T-helper 1 cell treated with Interleukin-12 subunit alpha and Interleukin-12 subunit beta and Interleukin-4 antibody, amounts not matched to agents 30 μg/mL and 1 μg/mL, for 36 hours (primary cell): ENCODE measurements at regions not wholly inside any gene's neighbourhood (a gene's known extent, or its start where the extent isn't known, plus 50 kb on each side); places are given as distances from the start of the nearest gene placed in this dataset.
"Not testable (repeated sequence)": the region's sequence is repeated elsewhere in the genome, so short reads cannot be mapped to it uniquely, and the experiment has no call there.

Source experiments
- H3K27ac Mint-ChIP-seq: one replicate; pipeline ENCODE4 v1.8.0; 2021; ENCODE audit warnings: mild to moderate bottlenecking, mixed read lengths
- H3K27me3 Mint-ChIP-seq: one replicate; pipeline ENCODE4 v1.8.0; 2021; ENCODE audit warnings: low read depth, mixed read lengths
- H3K36me3 Mint-ChIP-seq: one replicate; pipeline ENCODE4 v1.8.0; 2021; ENCODE audit warnings: low read depth, mixed read lengths
- H3K4me1 Mint-ChIP-seq: one replicate; pipeline ENCODE4 v1.8.0; 2021; ENCODE audit warnings: low read depth, mixed read lengths
- H3K4me3 Mint-ChIP-seq: one replicate; pipeline ENCODE4 v1.8.0; 2021; ENCODE audit warnings: mild to moderate bottlenecking, moderate library complexity, mixed read lengths
- H3K9me3 Mint-ChIP-seq: one replicate; pipeline ENCODE4 v1.8.0; 2021; ENCODE audit warnings: mixed read lengths

DNA sequence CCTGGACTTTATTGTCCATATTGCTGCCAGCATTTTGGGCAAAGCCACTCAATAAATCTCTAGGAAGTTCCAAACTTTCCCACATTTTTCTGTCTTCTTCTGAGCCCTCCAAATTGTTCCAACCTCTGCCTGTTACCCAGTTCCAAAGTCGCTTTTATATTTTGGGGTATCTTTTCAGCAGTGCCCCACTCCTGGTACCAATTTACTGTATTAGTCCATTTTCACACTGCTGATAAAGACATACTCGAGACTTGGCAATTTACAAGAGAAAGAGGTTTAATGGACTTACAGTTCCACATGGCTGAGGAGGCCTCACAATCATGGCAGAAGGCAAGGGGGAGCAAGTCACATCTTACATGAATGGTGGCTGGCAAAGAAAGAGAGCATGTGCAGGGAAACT lies 53.4 kb downstream of the AHSP start:
- peaks cover 46% of the 10 kb centered on the region for H3K9me3 Mint-ChIP-seq
- not testable (repeated sequence) for H3K36me3 Mint-ChIP-seq, H3K27me3 Mint-ChIP-seq, H3K4me1 Mint-ChIP-seq, H3K27ac Mint-ChIP-seq, H3K4me3 Mint-ChIP-seq

- not testable (repeated sequence) for H3K4me1 Mint-ChIP-seq, H3K36me3 Mint-ChIP-seq, H3K27ac Mint-ChIP-seq, H3K27me3 Mint-ChIP-seq, H3K4me3 Mint-ChIP-seq
- H3K9me3 Mint-ChIP-seq = peaks cover 63% of the 10 kb centered on the region
Measured at GRCh38 chr16:31601737-31602384, 74.2 kb downstream of the AHSP start.

DNA sequence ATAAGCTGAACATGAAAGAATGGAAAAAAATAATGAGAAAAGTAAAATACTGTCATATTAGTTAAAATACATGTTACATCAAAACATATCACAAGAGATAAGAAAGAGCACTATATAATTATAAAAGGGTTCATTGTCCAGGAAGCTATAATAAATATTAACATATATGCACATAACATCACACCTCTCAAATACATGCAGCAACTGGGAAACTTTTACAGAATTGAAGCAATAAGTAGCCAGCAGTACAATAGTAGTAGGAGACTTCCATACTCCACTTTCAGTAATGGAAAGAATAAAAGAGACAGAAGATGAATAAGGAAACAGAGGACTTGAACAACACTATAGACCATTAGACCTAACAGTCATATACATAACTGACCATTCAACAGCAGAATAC lies 90.4 kb downstream of the AHSP start:
- Mint-ChIP-seq H3K9me3 (peaks cover 50% of the 10 kb centered on the region), H3K27me3 (no peaks in the 10 kb centered on the region), H3K4me3 (no peak overlapping the region)

DNA sequence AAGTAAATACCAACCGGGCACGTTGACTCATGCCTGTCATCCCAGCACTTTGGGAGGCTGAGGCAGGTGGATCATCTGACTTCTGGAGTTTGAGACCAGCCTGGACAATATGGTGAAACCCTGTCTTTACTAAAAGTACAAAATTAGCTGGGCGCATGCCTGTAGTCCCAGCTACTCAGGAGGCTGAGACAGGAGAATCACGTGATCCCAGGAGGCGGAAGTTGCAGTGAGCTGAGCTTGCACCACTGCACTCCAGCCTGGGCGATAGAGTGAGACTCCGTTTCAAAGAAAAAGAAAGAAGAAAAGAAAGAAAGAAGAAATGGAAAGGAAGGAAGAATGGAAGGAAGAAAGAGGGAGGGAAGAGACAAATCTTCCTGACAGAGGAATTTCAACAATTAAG lies 108.7 kb downstream of the AHSP start:
- Mint-ChIP-seq H3K27me3 (no peaks in the 10 kb centered on the region), H3K27ac (no peak overlapping the region), H3K4me1 (no peaks in the 10 kb centered on the region), H3K9me3 (peaks cover 30% of the 10 kb centered on the region), H3K36me3 (no peaks in the 10 kb centered on the region), H3K4me3 (no peak overlapping the region)

More for the DNA sequence above, 90.4 kb downstream of the AHSP start:
- Mint-ChIP-seq H3K36me3 (no peaks in the 10 kb centered on the region), H3K4me1 (no peaks in the 10 kb centered on the region), H3K27ac (no peak overlapping the region)

- no peak overlapping the region for H3K27ac Mint-ChIP-seq
- peaks cover 26% of the 10 kb centered on the region for H3K9me3 Mint-ChIP-seq
- H3K36me3 Mint-ChIP-seq = no peaks in the 10 kb centered on the region
- H3K4me3 Mint-ChIP-seq = no peak overlapping the region
- no peaks in the 10 kb centered on the region for H3K4me1 Mint-ChIP-seq
- H3K27me3 Mint-ChIP-seq = no peaks in the 10 kb centered on the region
Measured at GRCh38 chr16:31641279-31641678, 113.6 kb downstream of the AHSP start.

GRCh38 chr16:31655674-31656073 lies 128.0 kb downstream of the AHSP start:
- not testable (repeated sequence) for H3K27ac Mint-ChIP-seq, H3K4me3 Mint-ChIP-seq, H3K36me3 Mint-ChIP-seq, H3K9me3 Mint-ChIP-seq, H3K27me3 Mint-ChIP-seq, H3K4me1 Mint-ChIP-seq

- Mint-ChIP-seq H3K36me3 (no peaks in the 10 kb centered on the region), H3K4me3 (no peak overlapping the region), H3K27ac (no peak overlapping the region), H3K4me1 (no peaks in the 10 kb centered on the region), H3K27me3 (no peaks in the 10 kb centered on the region), H3K9me3 (peaks cover 23% of the 10 kb centered on the region)
Measured at GRCh38 chr16:31664683-31665482, 137.2 kb downstream of the AHSP start.

DNA sequence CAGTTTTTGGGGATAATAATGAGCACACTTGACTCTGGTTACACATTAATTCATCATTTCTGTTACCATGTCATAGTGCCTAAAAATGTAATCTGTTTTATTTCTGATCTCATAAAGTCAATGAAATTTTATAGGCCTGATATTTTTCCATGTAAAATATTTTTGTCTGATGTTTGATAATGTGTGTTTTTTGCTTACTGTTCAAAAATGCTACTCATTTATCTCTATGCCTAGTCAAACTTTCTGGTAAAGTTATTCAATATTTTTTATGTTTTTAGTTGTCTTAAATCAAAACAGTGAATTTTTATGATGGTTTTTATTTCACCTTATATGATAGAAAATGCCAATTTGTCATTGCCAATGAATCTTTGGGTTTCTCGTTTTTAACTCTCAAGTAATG lies 147.0 kb downstream of the AHSP start:
- Mint-ChIP-seq H3K9me3 (peaks cover 52% of the 10 kb centered on the region), H3K36me3 (peaks cover 3% of the 10 kb centered on the region), H3K27ac (no peak overlapping the region), H3K4me1 (peaks cover 13% of the 10 kb centered on the region), H3K4me3 (no peak overlapping the region), H3K27me3 (peaks cover 5% of the 10 kb centered on the region)

- H3K4me1 Mint-ChIP-seq = peaks cover 13% of the 10 kb centered on the region
- H3K9me3 Mint-ChIP-seq = peaks cover 42% of the 10 kb centered on the region
- no peak overlapping the region for H3K4me3 Mint-ChIP-seq
- H3K36me3 Mint-ChIP-seq = peaks cover 3% of the 10 kb centered on the region
- H3K27ac Mint-ChIP-seq = peak overlapping the region; percentile 57
- no peaks in the 10 kb centered on the region for H3K27me3 Mint-ChIP-seq
Measured at GRCh38 chr16:31676731-31677130, 149.0 kb downstream of the AHSP start.

DNA sequence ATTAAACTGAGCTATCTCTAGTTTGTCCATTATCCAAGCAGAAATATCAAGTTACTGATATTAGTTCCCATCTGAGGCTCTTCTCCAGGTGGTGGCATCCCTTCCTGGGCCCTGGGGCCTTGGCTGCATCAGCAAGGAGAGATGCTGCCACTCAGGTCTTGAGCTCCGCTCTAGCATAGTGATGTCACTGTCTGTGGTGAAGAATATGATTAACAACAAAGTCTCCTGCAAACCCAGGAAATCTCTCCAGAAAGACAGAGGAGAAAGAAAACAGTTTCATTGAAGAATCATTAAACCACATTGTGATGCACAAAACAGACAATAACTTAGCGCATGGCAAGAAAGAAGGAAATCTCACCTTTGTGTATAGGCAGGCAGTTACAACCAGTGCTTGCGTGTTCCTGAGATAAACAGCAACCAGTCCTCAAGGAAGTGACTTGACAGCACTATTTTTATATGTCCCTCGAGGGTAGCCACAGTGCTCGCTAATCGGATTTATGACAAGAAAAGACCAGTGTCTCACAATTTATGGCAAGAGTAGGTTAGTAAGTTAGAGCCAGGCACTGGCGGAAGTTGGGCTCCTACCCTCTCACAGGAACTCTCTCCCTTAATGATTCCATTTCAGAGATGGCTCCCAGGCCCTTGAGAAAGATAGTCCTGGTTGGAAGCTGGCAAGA lies 151.1 kb downstream of the AHSP start:
- Mint-ChIP-seq H3K4me3 (no peak overlapping the region), H3K27ac (no peak overlapping the region), H3K27me3 (no peaks in the 10 kb centered on the region), H3K36me3 (peaks cover 3% of the 10 kb centered on the region), H3K4me1 (peaks cover 13% of the 10 kb centered on the region), H3K9me3 (peaks cover 42% of the 10 kb centered on the region)

DNA sequence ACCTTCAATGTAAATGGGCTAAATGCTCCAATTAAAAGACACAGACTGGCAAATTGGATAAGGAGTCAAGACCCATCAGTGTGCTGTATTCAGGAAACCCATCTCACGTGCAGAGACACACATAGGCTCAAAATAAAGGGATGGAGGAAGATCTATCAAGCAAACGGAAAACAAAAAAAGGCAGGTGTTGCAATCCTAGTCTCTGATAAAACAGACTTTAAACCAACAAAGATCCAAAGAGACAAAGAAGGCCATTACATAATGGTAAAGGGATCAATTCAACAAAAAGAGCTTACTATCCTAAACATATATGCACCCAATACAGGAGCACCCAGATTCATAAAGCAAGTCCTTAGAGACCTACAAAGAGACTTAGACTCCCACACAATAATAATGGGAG lies 161.6 kb downstream of the AHSP start:
- not testable (repeated sequence) for H3K27ac Mint-ChIP-seq, H3K4me3 Mint-ChIP-seq, H3K27me3 Mint-ChIP-seq, H3K4me1 Mint-ChIP-seq, H3K36me3 Mint-ChIP-seq
- H3K9me3 Mint-ChIP-seq = peaks cover 38% of the 10 kb centered on the region

GRCh38 chr16:31692338-31692737 lies 164.6 kb downstream of the AHSP start:
- not testable (repeated sequence) for H3K27ac Mint-ChIP-seq, H3K36me3 Mint-ChIP-seq, H3K4me1 Mint-ChIP-seq, H3K4me3 Mint-ChIP-seq
- H3K9me3 Mint-ChIP-seq = peaks cover 25% of the 10 kb centered on the region
- peaks cover 10% of the 10 kb centered on the region for H3K27me3 Mint-ChIP-seq

DNA sequence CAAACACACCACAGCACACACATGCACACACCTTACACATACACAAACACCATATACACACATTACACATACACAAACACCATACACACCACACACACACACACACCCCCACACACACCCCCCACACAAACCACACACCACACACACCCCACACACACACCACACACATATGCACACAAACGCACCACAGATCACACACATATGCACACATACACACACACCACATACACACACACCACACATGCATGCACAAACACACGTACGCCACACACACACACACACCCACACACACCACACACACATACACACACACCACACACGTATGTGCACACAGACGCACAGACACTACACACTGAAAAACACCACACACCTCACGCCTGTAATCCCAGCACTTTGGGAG lies 166.0 kb downstream of the AHSP start:
- peaks cover 4% of the 10 kb centered on the region for H3K4me1 Mint-ChIP-seq
- H3K4me3 Mint-ChIP-seq = no peak overlapping the region
- H3K27me3 Mint-ChIP-seq = peaks cover 10% of the 10 kb centered on the region
- no peak overlapping the region for H3K27ac Mint-ChIP-seq
- no peaks in the 10 kb centered on the region for H3K36me3 Mint-ChIP-seq
- H3K9me3 Mint-ChIP-seq = peaks cover 18% of the 10 kb centered on the region

GRCh38 chr16:31694461-31694860 lies 166.8 kb downstream of the AHSP start:
- Mint-ChIP-seq H3K27ac (no peak overlapping the region), H3K9me3 (peaks cover 17% of the 10 kb centered on the region), H3K27me3 (peaks cover 10% of the 10 kb centered on the region), H3K36me3 (no peaks in the 10 kb centered on the region), H3K4me1 (peaks cover 4% of the 10 kb centered on the region), H3K4me3 (no peak overlapping the region)

- no peaks in the 10 kb centered on the region for H3K36me3 Mint-ChIP-seq
- peaks cover 3% of the 10 kb centered on the region for H3K27me3 Mint-ChIP-seq
- no peak overlapping the region for H3K27ac Mint-ChIP-seq
- H3K4me3 Mint-ChIP-seq = no peak overlapping the region
- H3K4me1 Mint-ChIP-seq = peaks cover 6% of the 10 kb centered on the region
- H3K9me3 Mint-ChIP-seq = peaks cover 8% of the 10 kb centered on the region
Measured at GRCh38 chr16:31695667-31696066, 168.0 kb downstream of the AHSP start.
